ENCODE measurements at regions not wholly inside any gene's neighbourhood (a gene's known extent, or its start where the extent isn't known, plus 50 kb on each side); places are given as distances from the start of the nearest gene placed in this dataset.

- no peak overlapping the region for H3K18ac ChIP-seq (ENCODE audit: extremely low read depth, low read length)
- no peak overlapping the region for H2BK5ac ChIP-seq (ENCODE audit: low read depth, low read length)
- H2BK120ac ChIP-seq (replicated peaks; ENCODE audit: low read depth, low read length), result no peak overlapping the region
- H3K4me2 ChIP-seq (ENCODE audit: insufficient read depth in 1 of 2, low read depth in 2 of 2, low read length in 2 of 2), result no peak overlapping the region
- no peak overlapping the region for H3K9ac ChIP-seq (replicated peaks in 1 of 4; ENCODE audit: extremely low read depth in 1 of 4, low read depth in 3 of 4, low read length in 3 of 4)
- no peak overlapping the region for H2BK20ac ChIP-seq (ENCODE audit: low read length)
- no peaks in the 10 kb centered on the region for H3K79me2 ChIP-seq (ENCODE audit: control insufficient read depth in 1 of 2, insufficient read depth in 2 of 2, low read length in 2 of 2)
- no peak overlapping the region for H3K4me3 ChIP-seq (ENCODE audit: extremely low read depth in 1 of 4, insufficient read depth in 2 of 4, low read depth in 3 of 4, low read length in 4 of 4)
- no peaks in the 10 kb centered on the region for H4K20me1 ChIP-seq (replicated peaks in 1 of 2; ENCODE audit: control insufficient read depth in 1 of 2, insufficient read depth in 2 of 2, low read length in 2 of 2)
- FAIRE-seq, result no peak
- no peak overlapping the region for H2AK5ac ChIP-seq (ENCODE audit: low read depth, low read length)
- no peak for DNase-seq (ENCODE audit: low read depth in 1 of 2, low spot score in 2 of 2)
- no peak overlapping the region for H4K5ac ChIP-seq (ENCODE audit: insufficient read length, low read depth, low read length)
- no peak overlapping the region for H3K56ac ChIP-seq (replicated peaks; ENCODE audit: insufficient read length, low read depth, low read length)
- H4K8ac ChIP-seq (ENCODE audit: extremely low read depth, insufficient read depth, low read length), result no peak overlapping the region
- H3K23ac ChIP-seq (ENCODE audit: insufficient read length), result no peak overlapping the region
- no peak overlapping the region for H3K4ac ChIP-seq (replicated peaks; ENCODE audit: insufficient read length, low read depth, low read length)
- ChIA-PET CTCF (ENCODE audit: partially characterized antibody) (interaction anchor here (0.6 kb wide), 1 partner anchor 942 kb away, joined by 3 read pairs; no protein-coding TSS in a partner anchor), POLR2A (ENCODE audit: partially characterized antibody) (no interaction called here)
- no peak overlapping the region for H2BK15ac ChIP-seq (ENCODE audit: low read length)
- 88% methylated on average over 2 of the region's 2 CpGs; no CpG with 5 or more reads in 1 of the 2 experiments for WGBS, 2 experiments (ENCODE audit: extremely low coverage in 1 of 2, insufficient coverage in 1 of 2, insufficient read length in 1 of 2, insufficient replicate concordance in 2 of 2, low coverage in 1 of 2, low lambda C conversion rate in 2 of 2, missing lambda C conversion rate in 1 of 2)
- H4K91ac ChIP-seq (replicated peaks; ENCODE audit: insufficient read length, low read length), result no peak overlapping the region
- no peaks in the 10 kb centered on the region for H3K36me3 ChIP-seq (ENCODE audit: control insufficient read depth in 2 of 4, insufficient read depth in 4 of 4, low read length in 3 of 4)
- H3K14ac ChIP-seq (ENCODE audit: insufficient read length), result no peak overlapping the region
- H3K27ac ChIP-seq (ENCODE audit: low read depth, low read length), result no peak overlapping the region
- no peaks in the 10 kb centered on the region for H3K79me1 ChIP-seq (ENCODE audit: low read depth, low read length)
- no peaks in the 10 kb centered on the region for H3K23me2 ChIP-seq (ENCODE audit: low read depth, low read length)
- H3K27me3 ChIP-seq (replicated peaks in 1 of 4; ENCODE audit: control insufficient read depth in 3 of 4, extremely low read depth in 1 of 4, insufficient read depth in 3 of 4, low read length in 3 of 4), result no peaks in the 10 kb centered on the region
- H3K4me1 ChIP-seq (replicated peaks in 1 of 4; ENCODE audit: control insufficient read depth in 3 of 4, insufficient read depth in 4 of 4, low read length in 3 of 4), result no peaks in the 10 kb centered on the region
- H2BK12ac ChIP-seq (ENCODE audit: low read depth, low read length), result no peak overlapping the region
- no peak overlapping the region for H2AFZ ChIP-seq (ENCODE audit: low read length)
- H3K9me3 ChIP-seq (ENCODE audit: insufficient read depth in 2 of 2, low read depth in 1 of 2, low read length in 1 of 2), result no peaks in the 10 kb centered on the region
- TF ChIP-seq POLR2A (IDR thresholded peaks at IDR 0.05; ENCODE audit: control extremely low read depth in 1 of 2, low read depth in 2 of 2, low read length in 2 of 2) (no peak), RXRA (IDR thresholded peaks at IDR 0.05; ENCODE audit: insufficient read depth, low read depth, low read length) (no peak)
Measured at GRCh38 chrX:94830717-94831116, 1156.7 kb downstream of the FAM133A start.

Measured in H1 (cell line).